ENCODE measurements at regions not wholly inside any gene's neighbourhood (a gene's known extent, or its start where the extent isn't known, plus 50 kb on each side); places are given as distances from the start of the nearest gene placed in this dataset.

DNA sequence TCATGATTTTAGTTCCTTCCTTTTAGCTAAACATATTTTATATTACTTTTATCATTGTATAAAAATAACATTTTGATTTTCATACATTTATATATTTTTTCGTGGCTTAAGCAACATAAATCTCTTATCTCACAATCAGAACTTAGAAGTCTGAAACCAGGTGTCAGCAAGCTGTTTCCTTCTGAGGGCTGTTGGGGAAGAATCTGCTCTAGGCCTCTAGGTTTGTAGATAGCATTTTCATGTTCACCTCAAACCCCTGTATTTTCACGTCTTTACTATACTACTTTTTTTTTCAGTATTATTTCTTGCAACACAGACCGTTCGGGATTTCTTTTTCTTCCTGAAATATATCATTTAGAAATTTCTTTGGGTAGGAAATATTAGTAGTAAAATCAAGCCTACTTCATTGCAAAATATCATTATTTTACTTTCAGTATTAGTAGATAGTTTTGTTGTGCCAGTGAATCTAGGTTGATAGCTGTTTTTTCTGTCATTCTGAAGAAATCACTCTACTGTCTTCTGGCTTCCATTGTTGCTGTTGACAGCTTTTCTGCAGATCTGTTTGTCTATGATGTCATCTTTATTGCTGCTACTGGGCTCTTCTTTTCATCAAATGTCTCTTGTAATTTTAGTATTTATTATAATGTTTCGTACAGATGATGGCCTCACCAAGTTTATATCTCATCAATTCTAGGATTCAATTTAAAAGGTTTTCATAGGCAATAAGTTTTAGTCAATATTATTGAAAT is 756.3 kb downstream of the VGLL3 start:
- no peak for TF ChIP-seq POLR2A (IDR thresholded peaks at IDR 0.05)
- TF ChIP-seq, protein P1, sequence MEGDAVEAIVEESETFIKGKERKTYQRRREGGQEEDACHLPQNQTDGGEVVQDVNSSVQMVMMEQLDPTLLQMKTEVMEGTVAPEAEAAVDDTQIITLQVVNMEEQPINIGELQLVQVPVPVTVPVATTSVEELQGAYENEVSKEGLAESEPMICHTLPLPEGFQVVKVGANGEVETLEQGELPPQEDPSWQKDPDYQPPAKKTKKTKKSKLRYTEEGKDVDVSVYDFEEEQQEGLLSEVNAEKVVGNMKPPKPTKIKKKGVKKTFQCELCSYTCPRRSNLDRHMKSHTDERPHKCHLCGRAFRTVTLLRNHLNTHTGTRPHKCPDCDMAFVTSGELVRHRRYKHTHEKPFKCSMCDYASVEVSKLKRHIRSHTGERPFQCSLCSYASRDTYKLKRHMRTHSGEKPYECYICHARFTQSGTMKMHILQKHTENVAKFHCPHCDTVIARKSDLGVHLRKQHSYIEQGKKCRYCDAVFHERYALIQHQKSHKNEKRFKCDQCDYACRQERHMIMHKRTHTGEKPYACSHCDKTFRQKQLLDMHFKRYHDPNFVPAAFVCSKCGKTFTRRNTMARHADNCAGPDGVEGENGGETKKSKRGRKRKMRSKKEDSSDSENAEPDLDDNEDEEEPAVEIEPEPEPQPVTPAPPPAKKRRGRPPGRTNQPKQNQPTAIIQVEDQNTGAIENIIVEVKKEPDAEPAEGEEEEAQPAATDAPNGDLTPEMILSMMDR (IDR thresholded peaks at IDR 0.05), result no peak

Measured in thyroid gland (tissue), 4 donors.